GM12878 (cell line): ENCODE measurements at regions not wholly inside any gene's neighbourhood (a gene's known extent, or its start where the extent isn't known, plus 50 kb on each side); places are given as distances from the start of the nearest gene placed in this dataset.

ENCODE experiments used
- ATAC-seq: fragments of 200-7000 bp; cut with Tn5 transposase; 3 replicates; pipeline ENCODE4 v1.9.1; 2020; ENCODE audit warnings: mild to moderate bottlenecking, moderate library complexity
- BruUV-seq: library from RNA; stranded (reverse); fragments of 400-500 nt; replicated peaks from 2 replicates; lab custom pipeline; 2021; lab: Mats Ljungman, UMichigan
- CTCF ChIA-PET: fragments of 300-600 bp; sonication (Branson Sonifier 250); formaldehyde crosslinking; extraction: SDS; loops from one replicate; lab custom pipeline; 2021; ENCODE audit warnings: inconsistent platforms; lab: Yijun Ruan, JAX
- POLR2A ChIA-PET: fragments of 350-600 bp; formaldehyde crosslinking; extraction: SDS; loops from one replicate; lab custom pipeline; 2021; ENCODE audit warnings: inconsistent platforms; lab: Charles Lee
- RAD21 ChIA-PET: fragments of 300-600 bp; sonication (Branson Sonifier 250); formaldehyde crosslinking; loops from one replicate; lab custom pipeline; 2023; ENCODE audit warnings: antibody characterized with exemption; ENCODE audit not compliant: unreplicated experiment; lab: Charles Lee
- SMC1A ChIA-PET: fragments of 300-600 bp; sonication (Branson Sonifier 250); formaldehyde crosslinking; loops from one replicate; lab custom pipeline; 2023; ENCODE audit not compliant: unreplicated experiment, uncharacterized antibody; lab: Charles Lee
- DNase-seq: peaks from one replicate; pipeline ENCODE4 v3.0.0-alpha.2; 2011; ENCODE audit warnings: low read depth, low spot score
- FAIRE-seq: peaks from 3 replicates; lab custom pipeline; 2011; peaks lifted over from hg19 to GRCh38; lab: Jason Lieb, UNC
- H2AFZ ChIP-seq: 2 replicates; pipeline ENCODE4 v1.6.0; 2011; ENCODE audit warnings: low read depth, low read length, control low read depth; ENCODE audit not compliant: control insufficient read depth
- H3K27ac ChIP-seq: 2 replicates; pipeline ENCODE4 v1.5.1; 2011; ENCODE audit warnings: control low read depth; ENCODE audit not compliant: control insufficient read depth, insufficient read depth
- H3K27me3 ChIP-seq, 2 experiments: replicated peaks in 1 of 2; 2 replicates each; pipeline versions ENCODE4 v1.6.0 to v1.6.1; 2011; ENCODE audit warnings: low read length in 1 of 2; ENCODE audit not compliant: control insufficient read depth in 2 of 2, insufficient read depth in 2 of 2
- H3K36me3 ChIP-seq, 2 experiments: 2 replicates each; pipeline ENCODE4 v1.5.1; 2011; ENCODE audit warnings: low read length in 1 of 2; ENCODE audit not compliant: control insufficient read depth in 2 of 2, insufficient read depth in 2 of 2
- H3K4me1 ChIP-seq: 2 replicates; pipeline ENCODE4 v1.6.1; 2011; ENCODE audit warnings: mild to moderate bottlenecking, low read length, moderate library complexity, mixed read lengths; ENCODE audit not compliant: control insufficient read depth, insufficient read depth
- H3K4me2 ChIP-seq: 2 replicates; pipeline ENCODE4 v1.6.0; 2011; ENCODE audit warnings: control low read depth; ENCODE audit not compliant: control insufficient read depth, insufficient read depth
- H3K4me3 ChIP-seq: fragments of 200-600 bp; sonication (generic); 2 replicates; pipeline ENCODE4 v1.5.1; 2016
- H3K79me2 ChIP-seq: 2 replicates; pipeline ENCODE4 v1.6.0; 2011; ENCODE audit warnings: low read length; ENCODE audit not compliant: control insufficient read depth, insufficient read depth
- H3K9ac ChIP-seq: 2 replicates; pipeline ENCODE4 v1.8.0; 2011; ENCODE audit warnings: low read length, control low read depth, mixed read lengths; ENCODE audit not compliant: control insufficient read depth, insufficient read depth
- H3K9me3 ChIP-seq: replicated peaks from 3 replicates; pipeline ENCODE4 v1.5.1; 2011; ENCODE audit warnings: mild to moderate bottlenecking, low read length; ENCODE audit not compliant: control insufficient read depth, insufficient read depth
- H4K20me1 ChIP-seq: 2 replicates; pipeline ENCODE4 v1.6.0; 2011; ENCODE audit not compliant: control insufficient read depth, insufficient read depth
- BRCA1 ChIP-seq: IDR thresholded peaks from 2 replicates; pipeline ENCODE4 v1.6.1; 2011; ENCODE audit warnings: low read depth, low read length, improper control_type of control experiment
- CEBPB ChIP-seq, 2 experiments: fragments of 150-350 bp in 1 of 2; IDR thresholded peaks; 2 replicates each; pipeline ENCODE4 v1.6.1; 2012 to 2014; ENCODE audit warnings: low read depth in 2 of 2, low read length in 2 of 2, borderline replicate concordance in 1 of 2, inconsistent platforms in 1 of 2
- CTCF ChIP-seq, 3 experiments: IDR thresholded peaks in 2 of 3; conservative IDR thresholded peaks in 1 of 3; 2 replicates each; pipeline ENCODE4 v1.5.1; 2011; ENCODE audit warnings: low read depth in 3 of 3, low read length in 3 of 3, mild to moderate bottlenecking in 3 of 3, control low read depth in 2 of 3, moderate library complexity in 2 of 3, inconsistent platforms in 1 of 3, mixed read lengths in 1 of 3; ENCODE audit not compliant: control insufficient read depth in 2 of 3, insufficient read depth in 1 of 3; ENCODE audit errors: extremely low read depth in 1 of 3
- FOXK2 ChIP-seq: fragments of 450-650 bp; IDR thresholded peaks from 2 replicates; pipeline ENCODE4 v1.6.1; 2017; ENCODE audit warnings: mild to moderate bottlenecking, moderate library complexity
- FOXM1 ChIP-seq: IDR thresholded peaks from 2 replicates; pipeline ENCODE4 v1.6.1; 2012; ENCODE audit warnings: low read depth, mild to moderate bottlenecking, inconsistent platforms, low read length, moderate library complexity
- MTA2 ChIP-seq: fragments of 450-650 bp; IDR thresholded peaks from 2 replicates; pipeline ENCODE4 v1.6.1; 2016; ENCODE audit warnings: low read depth, mild to moderate bottlenecking, moderate library complexity
- MYC ChIP-seq: IDR thresholded peaks from 2 replicates; pipeline ENCODE4 v1.6.1; 2011; ENCODE audit warnings: mild to moderate bottlenecking, low read length, moderate library complexity, inconsistent platforms; ENCODE audit not compliant: insufficient read depth, insufficient replicate concordance, insufficient read length, severe bottlenecking
- NR2C2 ChIP-seq: IDR thresholded peaks from 2 replicates; pipeline ENCODE4 v1.6.1; 2011; ENCODE audit warnings: borderline replicate concordance, low read depth; ENCODE audit not compliant: control insufficient read depth, insufficient read length
- STAT1 ChIP-seq: fragments of 450-650 bp; conservative IDR thresholded peaks from 2 replicates; pipeline ENCODE4 v1.6.1; 2014; ENCODE audit warnings: antibody characterized with exemption, mild to moderate bottlenecking
- ZNF687 ChIP-seq: fragments of 450-650 bp; IDR thresholded peaks from 2 replicates; pipeline ENCODE4 v1.6.1; 2017; ENCODE audit warnings: mild to moderate bottlenecking, moderate library complexity
- WGBS: methylation state at CpG from one replicate; pipeline ENCODE4 v1.1.6; 2016; ENCODE audit warnings: low lambda C conversion rate; ENCODE audit not compliant: insufficient replicate concordance, insufficient coverage; ENCODE audit errors: missing lambda C conversion rate; 5-methylcytosine and 5-hydroxymethylcytosine counted together
- in situ Hi-C: fragments of 300-500 bp; cut with MboI; formaldehyde crosslinking; loops from 9 replicates; pipeline ENCODE4 v1.14.3; 2018; ENCODE audit warnings: mixed read lengths
- intact Hi-C: fragments of 100-400 bp; cut with micrococcal nuclease; formaldehyde crosslinking; loops from one replicate; pipeline ENCODE4 v1.14.2; 2022; ENCODE audit not compliant: unreplicated experiment
- TF ChIP-seq, protein P1 (sequence below): fragments of 450-650 bp; IDR thresholded peaks from 2 replicates; pipeline ENCODE4 v1.6.1; 2018; ENCODE audit warnings: borderline replicate concordance, mild to moderate bottlenecking; ENCODE audit not compliant: partially characterized antibody

- H3K27me3 ChIP-seq = no peaks in the 10 kb centered on the region
- FAIRE-seq (no peak), DNase-seq (no peak), ATAC-seq (no peak)
- no peaks in the 10 kb centered on the region for H4K20me1 ChIP-seq
- no peak overlapping the region for H3K4me3 ChIP-seq
- WGBS = 69% methylated on average over 25 of the region's 28 CpGs
- no peak overlapping the region for H3K9ac ChIP-seq
- no peak overlapping the region for H2AFZ ChIP-seq
- no peaks in the 10 kb centered on the region for H3K36me3 ChIP-seq
- ChIA-PET POLR2A (no interaction called here), SMC1A (interaction anchor here (1.3 kb wide), 1 partner anchor 20 kb away, joined by 4 read pairs; no protein-coding TSS in a partner anchor), RAD21 (no interaction called here), CTCF (interaction anchor here (1.4 kb wide), 1 partner anchor 13 kb away, joined by 3 read pairs; no protein-coding TSS in a partner anchor)
- intact Hi-C loops = no loop called here
- no peaks in the 10 kb centered on the region for H3K79me2 ChIP-seq
- TF ChIP-seq CEBPB (IDR thresholded peaks at IDR 0.05; ENCODE audit: borderline replicate concordance in 1 of 2, low read depth in 2 of 2, low read length in 2 of 2) (no peak), MYC (no peak), MTA2 (no peak), FOXM1 (no peak), FOXK2 (no peak), ZNF687 (no peak), STAT1 (no peak), CTCF (IDR thresholded peaks at IDR 0.05 in 2 of 3, conservative IDR thresholded peaks at IDR 0.05 in 1 of 3; ENCODE audit: control insufficient read depth in 2 of 3, extremely low read depth in 1 of 3, insufficient read depth in 1 of 3, low read depth in 3 of 3, low read length in 3 of 3) (no peak), NR2C2 (no peak), BRCA1 (no peak)
- TF ChIP-seq, protein P1, sequence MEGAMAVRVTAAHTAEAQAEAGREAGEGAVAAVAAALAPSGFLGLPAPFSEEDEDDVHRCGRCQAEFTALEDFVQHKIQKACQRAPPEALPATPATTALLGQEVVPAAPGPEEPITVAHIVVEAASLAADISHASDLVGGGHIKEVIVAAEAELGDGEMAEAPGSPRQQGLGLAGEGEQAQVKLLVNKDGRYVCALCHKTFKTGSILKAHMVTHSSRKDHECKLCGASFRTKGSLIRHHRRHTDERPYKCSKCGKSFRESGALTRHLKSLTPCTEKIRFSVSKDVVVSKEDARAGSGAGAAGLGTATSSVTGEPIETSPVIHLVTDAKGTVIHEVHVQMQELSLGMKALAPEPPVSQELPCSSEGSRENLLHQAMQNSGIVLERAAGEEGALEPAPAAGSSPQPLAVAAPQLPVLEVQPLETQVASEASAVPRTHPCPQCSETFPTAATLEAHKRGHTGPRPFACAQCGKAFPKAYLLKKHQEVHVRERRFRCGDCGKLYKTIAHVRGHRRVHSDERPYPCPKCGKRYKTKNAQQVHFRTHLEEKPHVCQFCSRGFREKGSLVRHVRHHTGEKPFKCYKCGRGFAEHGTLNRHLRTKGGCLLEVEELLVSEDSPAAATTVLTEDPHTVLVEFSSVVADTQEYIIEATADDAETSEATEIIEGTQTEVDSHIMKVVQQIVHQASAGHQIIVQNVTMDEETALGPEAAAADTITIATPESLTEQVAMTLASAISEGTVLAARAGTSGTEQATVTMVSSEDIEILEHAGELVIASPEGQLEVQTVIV = no peak
- H3K4me2 ChIP-seq = no peak overlapping the region
- in situ Hi-C loops = no loop called here
- no peaks in the 10 kb centered on the region; the same call in 2 of the 3 replicates for H3K9me3 ChIP-seq
- BruUV-seq = no TSS peak
- H3K4me1 ChIP-seq = no peaks in the 10 kb centered on the region
- no peak overlapping the region for H3K27ac ChIP-seq
These were observed 251.1 kb upstream of the SHH start for GRCh38 chr7:156063241-156063810.
